CD14-positive monocyte (primary cell): ENCODE measurements at regions not wholly inside any gene's neighbourhood (a gene's known extent, or its start where the extent isn't known, plus 50 kb on each side); places are given as distances from the start of the nearest gene placed in this dataset.

Experiments
- DNase-seq, 3 donors: peaks; one replicate each; pipeline ENCODE4 v3.0.0-alpha.2; 2011 to 2022
- H2AFZ ChIP-seq: 2 replicates; pipeline ENCODE4 v1.6.0; 2012; ENCODE audit warnings: mild to moderate bottlenecking, low read depth, low read length, inconsistent platforms; ENCODE audit not compliant: insufficient read depth, poor library complexity, severe bottlenecking
- H3K27ac ChIP-seq, 2 donors: 1 replicate in 1 of 2; 2 replicates in 1 of 2; pipeline ENCODE4 v1.5.1; 2012 to 2013; ENCODE audit warnings: low read length in 2 of 2, control low read depth in 1 of 2, inconsistent platforms in 1 of 2, low read depth in 1 of 2, mild to moderate bottlenecking in 1 of 2
- H3K27me3 ChIP-seq, 2 donors: one replicate each; pipeline versions ENCODE4 v1.6.0 to v1.6.1; 2011 to 2013; ENCODE audit warnings: low read length in 2 of 2; ENCODE audit not compliant: control insufficient read depth in 2 of 2, insufficient read depth in 2 of 2
- H3K36me3 ChIP-seq, 2 donors: replicated peaks in 1 of 2; 1 replicate in 1 of 2; 2 replicates in 1 of 2; pipeline versions ENCODE4 v1.5.1 to v1.6.1; 2012 to 2013; ENCODE audit warnings: low read length in 2 of 2, control low read depth in 1 of 2, inconsistent platforms in 1 of 2, mild to moderate bottlenecking in 1 of 2; ENCODE audit not compliant: insufficient read depth in 2 of 2, control insufficient read depth in 1 of 2
- H3K4me1 ChIP-seq, 2 donors: 1 replicate in 1 of 2; 2 replicates in 1 of 2; pipeline versions ENCODE4 v1.5.1 to v1.6.1; 2012 to 2013; ENCODE audit warnings: low read length in 2 of 2, control low read depth in 1 of 2, inconsistent platforms in 1 of 2, mild to moderate bottlenecking in 1 of 2, moderate library complexity in 1 of 2; ENCODE audit not compliant: insufficient read depth in 2 of 2, control insufficient read depth in 1 of 2
- H3K4me2 ChIP-seq: replicated peaks from 2 replicates; pipeline ENCODE3; 2012; ENCODE audit warnings: low read length, moderate library complexity, mild to moderate bottlenecking; ENCODE audit not compliant: poor library complexity, severe bottlenecking; ENCODE audit errors: extremely low read depth
- H3K4me3 ChIP-seq, 3 experiments: fragments of 200-600 bp in 1 of 3; sonication (generic) in 1 of 3; replicated peaks in 1 of 3; 1 replicate in 2 of 3; 2 replicates in 1 of 3; pipeline ENCODE4 v1.5.1; 2011 to 2013; ENCODE audit warnings: low read length in 3 of 3, mild to moderate bottlenecking in 3 of 3, control low read depth in 2 of 3, low read depth in 2 of 3, inconsistent platforms in 1 of 3, moderate library complexity in 1 of 3
- H3K79me2 ChIP-seq: 2 replicates; pipeline ENCODE4 v1.6.0; 2012; ENCODE audit warnings: mild to moderate bottlenecking, control low read depth, inconsistent platforms, low read length, moderate library complexity; ENCODE audit not compliant: insufficient read depth
- H3K9ac ChIP-seq: 2 replicates; pipeline ENCODE4 v1.6.0; 2017; ENCODE audit warnings: low read length, mild to moderate bottlenecking; ENCODE audit not compliant: insufficient read depth, poor library complexity, severe bottlenecking
- H3K9me3 ChIP-seq, 2 donors: replicated peaks in 1 of 2; 1 replicate in 1 of 2; 2 replicates in 1 of 2; pipeline versions ENCODE4 v1.5.1 to v1.6.1; 2012 to 2013; ENCODE audit warnings: low read length in 2 of 2, control low read depth in 1 of 2; ENCODE audit not compliant: control insufficient read depth in 1 of 2, insufficient read depth in 1 of 2
- H4K20me1 ChIP-seq: 2 replicates; pipeline ENCODE4 v1.6.0; 2012; ENCODE audit warnings: mild to moderate bottlenecking, low read length, control low read depth, moderate library complexity; ENCODE audit not compliant: insufficient read depth
- H3K27ac Mint-ChIP-seq, 7 donors: one replicate each; pipeline ENCODE4 v1.8.0; 2020; ENCODE audit warnings: mild to moderate bottlenecking in 7 of 7, mixed read lengths in 7 of 7, moderate library complexity in 6 of 7, inconsistent platforms in 2 of 7
- H3K27me3 Mint-ChIP-seq, 3 donors: one replicate each; pipeline ENCODE4 v1.8.0; 2021 to 2022; ENCODE audit warnings: low read depth in 3 of 3, mild to moderate bottlenecking in 3 of 3, mixed read lengths in 3 of 3, moderate library complexity in 3 of 3, inconsistent platforms in 1 of 3
- H3K36me3 Mint-ChIP-seq, 2 donors: one replicate each; pipeline ENCODE4 v1.8.0; 2020; ENCODE audit warnings: mixed read lengths in 2 of 2, inconsistent platforms in 1 of 2, mild to moderate bottlenecking in 1 of 2
- H3K4me1 Mint-ChIP-seq: one replicate; pipeline ENCODE4 v1.8.0; 2020; ENCODE audit warnings: mild to moderate bottlenecking, mixed read lengths
- H3K4me3 Mint-ChIP-seq, 2 donors: one replicate each; pipeline ENCODE4 v1.8.0; 2020; ENCODE audit warnings: mild to moderate bottlenecking in 2 of 2, mixed read lengths in 2 of 2, moderate library complexity in 1 of 2
- H3K9me3 Mint-ChIP-seq, 7 donors: one replicate each; pipeline ENCODE4 v1.8.0; 2020 to 2022; ENCODE audit warnings: mixed read lengths in 7 of 7, mild to moderate bottlenecking in 6 of 7, moderate library complexity in 6 of 7, inconsistent platforms in 2 of 7
- WGBS: methylation state at CpG from one replicate; pipeline ENCODE4 v1.1.5; 2013; ENCODE audit warnings: missing lambda C conversion rate; ENCODE audit not compliant: insufficient coverage; 5-methylcytosine and 5-hydroxymethylcytosine counted together
- intact Hi-C, 2 donors: fragments of 100-400 bp; cut with micrococcal nuclease; formaldehyde crosslinking; loops; one replicate each; pipeline versions ENCODE4 v1.15.0 to v1.15.1; 2023
- TF ChIP-seq, protein P1 (sequence below): fragments of 200-600 bp; IDR thresholded peaks from one replicate; pipeline ENCODE4 v1.8.0; 2022; ENCODE audit warnings: antibody characterized with exemption, mild to moderate bottlenecking

DNA sequence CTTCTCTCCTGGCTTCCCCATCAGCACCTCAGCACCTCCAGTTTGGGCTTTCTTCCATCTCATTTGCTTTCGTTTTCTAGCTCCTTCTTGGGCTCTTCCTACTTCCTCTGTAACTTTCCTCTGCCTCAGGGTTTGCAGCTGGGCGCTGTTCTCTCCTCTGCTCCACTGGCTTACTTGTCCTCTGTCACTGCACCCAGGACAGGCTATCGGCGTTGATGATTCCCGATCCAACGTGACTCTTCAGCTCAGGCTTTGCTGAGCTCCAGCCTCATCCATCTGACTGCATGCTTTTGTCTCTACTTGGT, 362.4 kb downstream of the CYRIA start:
- WGBS = 41% methylated on average over 6 of the region's 6 CpGs
- Histone ChIP-seq H2AFZ (peak overlapping the region; percentile 68), H3K27me3 (no peaks in the 10 kb centered on the region), H3K4me2 (peak overlapping the region; percentile 64), H4K20me1 (no peaks in the 10 kb centered on the region), H3K9me3 (no peaks in the 10 kb centered on the region), H3K4me3 (peak overlapping the region; percentile 36 to 70 (median 41)), H3K36me3 (no peaks in the 10 kb centered on the region), H3K27ac (no peak overlapping the region), H3K79me2 (no peaks in the 10 kb centered on the region), H3K4me1 (peaks cover 3 to 6% of the 10 kb centered on the region in 2 donors), H3K9ac (peak overlapping the region; percentile 48)
- intact Hi-C loops = no loop called here
- H3K36me3 Mint-ChIP-seq = no peaks in the 10 kb centered on the region
- peak overlapping the region; percentile 68 to 92 for H3K4me3 Mint-ChIP-seq
- TF ChIP-seq, protein P1, sequence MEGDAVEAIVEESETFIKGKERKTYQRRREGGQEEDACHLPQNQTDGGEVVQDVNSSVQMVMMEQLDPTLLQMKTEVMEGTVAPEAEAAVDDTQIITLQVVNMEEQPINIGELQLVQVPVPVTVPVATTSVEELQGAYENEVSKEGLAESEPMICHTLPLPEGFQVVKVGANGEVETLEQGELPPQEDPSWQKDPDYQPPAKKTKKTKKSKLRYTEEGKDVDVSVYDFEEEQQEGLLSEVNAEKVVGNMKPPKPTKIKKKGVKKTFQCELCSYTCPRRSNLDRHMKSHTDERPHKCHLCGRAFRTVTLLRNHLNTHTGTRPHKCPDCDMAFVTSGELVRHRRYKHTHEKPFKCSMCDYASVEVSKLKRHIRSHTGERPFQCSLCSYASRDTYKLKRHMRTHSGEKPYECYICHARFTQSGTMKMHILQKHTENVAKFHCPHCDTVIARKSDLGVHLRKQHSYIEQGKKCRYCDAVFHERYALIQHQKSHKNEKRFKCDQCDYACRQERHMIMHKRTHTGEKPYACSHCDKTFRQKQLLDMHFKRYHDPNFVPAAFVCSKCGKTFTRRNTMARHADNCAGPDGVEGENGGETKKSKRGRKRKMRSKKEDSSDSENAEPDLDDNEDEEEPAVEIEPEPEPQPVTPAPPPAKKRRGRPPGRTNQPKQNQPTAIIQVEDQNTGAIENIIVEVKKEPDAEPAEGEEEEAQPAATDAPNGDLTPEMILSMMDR = no peak
- H3K9me3 Mint-ChIP-seq = peaks cover 0 to 13% (median 2%) of the 10 kb centered on the region in 7 donors
- peak overlapping the region in 1 of 7 donors; percentile 10 for H3K27ac Mint-ChIP-seq
- peaks cover 0 to 2% (median under 1%) of the 10 kb centered on the region in 3 donors for H3K27me3 Mint-ChIP-seq
- no peak for DNase-seq
- H3K4me1 Mint-ChIP-seq = peaks cover 11% of the 10 kb centered on the region

DNA sequence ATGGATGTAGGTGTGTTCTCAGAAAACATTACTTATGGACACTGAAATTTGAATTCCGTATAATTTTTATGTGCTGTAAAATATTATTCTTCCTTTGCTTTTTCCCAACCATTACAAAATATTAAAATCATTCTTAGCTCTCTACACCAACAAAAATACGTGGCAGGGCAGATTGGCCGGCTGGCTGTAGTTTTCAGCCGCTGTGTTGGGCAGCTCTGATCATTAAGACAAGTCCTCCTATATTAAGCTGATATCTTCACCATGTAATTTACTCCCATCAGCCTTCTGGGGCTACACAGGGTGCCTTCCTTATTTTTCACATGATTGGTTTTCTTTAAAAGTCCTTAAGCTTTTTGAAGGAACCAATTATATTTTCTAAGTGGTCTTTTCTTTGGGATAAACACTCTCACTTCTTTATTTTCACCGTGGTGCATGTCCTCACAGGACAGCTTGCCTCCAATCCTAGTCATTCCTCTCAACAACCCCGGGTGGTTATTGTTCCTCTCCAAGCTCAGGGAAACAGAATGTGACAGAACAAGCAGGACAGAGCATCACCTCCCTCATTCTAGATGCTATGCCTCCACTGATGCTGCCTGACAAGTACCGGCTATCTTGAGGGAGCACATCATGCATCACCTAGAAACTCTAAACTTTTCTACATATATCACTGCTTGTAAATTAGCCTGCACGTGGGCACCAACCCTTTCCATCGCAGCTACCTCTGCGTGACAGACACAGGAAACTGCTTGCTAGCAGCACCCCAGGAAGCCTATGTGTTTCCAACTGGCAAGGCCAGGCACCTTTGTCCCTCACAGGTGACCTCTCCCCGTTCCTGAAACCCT, 362.3 kb downstream of the MYCN start:
- peaks cover 3 to 6% of the 10 kb centered on the region in 2 donors for H3K4me1 ChIP-seq
- WGBS = 18% methylated on average over 7 of the region's 11 CpGs
- no peaks in the 10 kb centered on the region for H3K27me3 ChIP-seq
- peak overlapping the region; percentile 64 for H3K4me2 ChIP-seq
- peak overlapping the region; percentile 48 for H3K9ac ChIP-seq
- peak overlapping the region in 2 of 7 donors; percentile 10 to 29 for H3K27ac Mint-ChIP-seq
- H3K27ac ChIP-seq = no peak overlapping the region
- H3K4me1 Mint-ChIP-seq = peaks cover 11% of the 10 kb centered on the region
- H3K4me3 Mint-ChIP-seq = peak overlapping the region; percentile 68 to 92
- TF ChIP-seq, protein P1 = no peak
- intact Hi-C loops = no loop called here
- H2AFZ ChIP-seq = peak overlapping the region; percentile 68
- H3K36me3 ChIP-seq = no peaks in the 10 kb centered on the region
- peak overlapping the region; percentile 36 to 70 (median 41) for H3K4me3 ChIP-seq
- no peaks in the 10 kb centered on the region for H4K20me1 ChIP-seq
- no peaks in the 10 kb centered on the region for H3K79me2 ChIP-seq
- H3K9me3 Mint-ChIP-seq = peaks cover 0 to 8% (median 0%) of the 10 kb centered on the region in 7 donors
- H3K9me3 ChIP-seq = no peaks in the 10 kb centered on the region
- no peak for DNase-seq
- H3K36me3 Mint-ChIP-seq = no peaks in the 10 kb centered on the region
- peaks cover 0 to 2% (median 2%) of the 10 kb centered on the region in 3 donors for H3K27me3 Mint-ChIP-seq
